CD4-positive, alpha-beta T cell (primary cell): ENCODE measurements at regions not wholly inside any gene's neighbourhood (a gene's known extent, or its start where the extent isn't known, plus 50 kb on each side); places are given as distances from the start of the nearest gene placed in this dataset.

Experiments used
- ATAC-seq: fragments of 200-7000 bp; cut with Tn5 transposase; one replicate; pipeline ENCODE4 v1.10.0; 2022; ENCODE audit warnings: mild to moderate bottlenecking; ENCODE audit not compliant: poor library complexity
- CTCF ChIA-PET: fragments of 350-600 bp; sonication (Branson Sonifier 250); formaldehyde crosslinking; loops from one replicate; lab custom pipeline; 2021; ENCODE audit warnings: antibody characterized with exemption, inconsistent platforms; lab: Charles Lee
- POLR2A ChIA-PET: fragments of 350-600 bp; sonication (Branson Sonifier 250); formaldehyde crosslinking; loops from one replicate; lab custom pipeline; 2021; ENCODE audit warnings: antibody characterized with exemption, inconsistent platforms; lab: Charles Lee
- DNase-seq, 14 experiments: peaks; one replicate each; pipeline ENCODE4 v3.0.0-alpha.2; 2013 to 2020; ENCODE audit warnings: mixed read lengths in 2 of 14
- H3K27ac ChIP-seq, 2 donors: one replicate each; pipeline versions ENCODE4 v1.5.1 to v1.7.0; 2013; ENCODE audit warnings: low read length in 2 of 2, low read depth in 1 of 2, mild to moderate bottlenecking in 1 of 2
- H3K27me3 ChIP-seq, 2 experiments: 1 replicate in 1 of 2; 2 replicates in 1 of 2; pipeline versions ENCODE4 v1.6.1 to v1.7.0; 2013; ENCODE audit warnings: low read length in 2 of 2, control low read depth in 1 of 2, mild to moderate bottlenecking in 1 of 2, moderate library complexity in 1 of 2; ENCODE audit not compliant: insufficient read depth in 2 of 2, control insufficient read depth in 1 of 2
- H3K36me3 ChIP-seq: one replicate; pipeline ENCODE4 v1.6.1; 2013; ENCODE audit warnings: low read length, control low read depth; ENCODE audit not compliant: insufficient read depth
- H3K4me1 ChIP-seq: one replicate; pipeline ENCODE4 v1.6.1; 2013; ENCODE audit warnings: low read length, control low read depth; ENCODE audit not compliant: insufficient read depth
- H3K4me3 ChIP-seq: one replicate; pipeline ENCODE4 v1.5.1; 2013; ENCODE audit warnings: mild to moderate bottlenecking, low read length, moderate library complexity
- H3K9me3 ChIP-seq, 2 experiments: 1 replicate in 1 of 2; 2 replicates in 1 of 2; pipeline versions ENCODE4 v1.6.1 to v1.7.0; 2013; ENCODE audit warnings: low read length in 2 of 2, mild to moderate bottlenecking in 2 of 2, control low read depth in 1 of 2, moderate library complexity in 1 of 2; ENCODE audit not compliant: control insufficient read depth in 1 of 2, insufficient read depth in 1 of 2
- H3K27ac Mint-ChIP-seq: one replicate; pipeline ENCODE4 v1.8.0; 2020; ENCODE audit warnings: mixed read lengths
- H3K27me3 Mint-ChIP-seq: one replicate; pipeline ENCODE4 v1.8.0; 2021; ENCODE audit warnings: mixed read lengths
- H3K36me3 Mint-ChIP-seq: one replicate; pipeline ENCODE4 v1.8.0; 2021; ENCODE audit warnings: low read depth, mixed read lengths
- H3K4me1 Mint-ChIP-seq: one replicate; pipeline ENCODE4 v1.8.0; 2021; ENCODE audit warnings: low read depth, mixed read lengths
- H3K4me3 Mint-ChIP-seq: one replicate; pipeline ENCODE4 v1.8.0; 2020; ENCODE audit warnings: mild to moderate bottlenecking, mixed read lengths
- H3K9me3 Mint-ChIP-seq: one replicate; pipeline ENCODE4 v1.8.0; 2020; ENCODE audit warnings: mixed read lengths
- CTCF ChIP-seq: fragments of 200-600 bp; IDR thresholded peaks from one replicate; pipeline ENCODE4 v1.8.0; 2022; ENCODE audit warnings: antibody characterized with exemption, mild to moderate bottlenecking
- intact Hi-C, 2 experiments: fragments of 100-400 bp; cut with DNase I in 1 of 2; cut with micrococcal nuclease in 1 of 2; formaldehyde crosslinking; loops; one replicate each; pipeline versions ENCODE4 v1.15.1 to v1.9.0; 2023 to 2025; cut with DNase I, micrococcal nuclease

GRCh38 chr12:107543416-107543815 is 142.2 kb upstream of the PWP1 start:
- Histone ChIP-seq H3K4me1 (no peaks in the 10 kb centered on the region), H3K9me3 (no peaks in the 10 kb centered on the region), H3K27me3 (no peaks in the 10 kb centered on the region), H3K27ac (no peak overlapping the region), H3K36me3 (no peaks in the 10 kb centered on the region), H3K4me3 (no peak overlapping the region)
- H3K36me3 Mint-ChIP-seq, result peaks cover 39% of the 10 kb centered on the region
- CTCF ChIA-PET, result no interaction called here
- POLR2A ChIA-PET, result no interaction called here
- intact Hi-C loops, result no loop called here
- H3K27ac Mint-ChIP-seq, result no peak overlapping the region
- H3K27me3 Mint-ChIP-seq, result no peaks in the 10 kb centered on the region
- no peak overlapping the region for H3K4me3 Mint-ChIP-seq
- H3K4me1 Mint-ChIP-seq, result peaks cover 22% of the 10 kb centered on the region
- ATAC-seq (no peak), DNase-seq (no peak)
- TF ChIP-seq CTCF, result no peak
- no peaks in the 10 kb centered on the region for H3K9me3 Mint-ChIP-seq

GRCh38 chr12:107543841-107544240 is 141.8 kb upstream of the PWP1 start:
- Histone ChIP-seq H3K27ac (no peak overlapping the region), H3K4me3 (no peak overlapping the region), H3K4me1 (no peaks in the 10 kb centered on the region), H3K36me3 (no peaks in the 10 kb centered on the region), H3K9me3 (no peaks in the 10 kb centered on the region), H3K27me3 (no peaks in the 10 kb centered on the region)
- CTCF ChIA-PET, result no interaction called here
- DNase-seq, result no peak
- POLR2A ChIA-PET, result no interaction called here
- Mint-ChIP-seq H3K4me1 (peaks cover 22% of the 10 kb centered on the region), H3K9me3 (no peaks in the 10 kb centered on the region), H3K27me3 (no peaks in the 10 kb centered on the region), H3K36me3 (peaks cover 41% of the 10 kb centered on the region), H3K4me3 (no peak overlapping the region), H3K27ac (no peak overlapping the region)
- no peak for TF ChIP-seq CTCF
- intact Hi-C loops, result no loop called here
- ATAC-seq, result no peak

DNA sequence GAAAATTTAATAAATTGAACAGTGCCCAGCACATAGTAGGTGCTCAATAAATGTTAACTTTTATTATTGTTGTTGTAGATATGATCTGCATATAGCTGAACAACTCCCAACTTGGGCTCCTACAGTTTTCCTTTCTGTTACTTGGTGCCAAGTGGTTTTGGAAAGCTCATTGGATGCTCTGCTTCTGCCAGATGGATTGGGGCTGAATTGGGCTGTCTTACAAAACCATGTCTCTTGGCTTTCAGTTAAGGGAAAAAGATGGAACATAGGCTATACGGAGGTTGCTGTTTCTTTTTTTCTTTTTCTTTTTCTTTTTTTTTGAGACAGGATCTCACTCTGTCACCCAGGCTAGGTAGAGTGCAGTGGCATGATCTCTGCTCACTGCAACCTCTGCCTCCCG is 140.7 kb upstream of the PWP1 start:
- H3K27ac ChIP-seq, result no peak overlapping the region
- Mint-ChIP-seq H3K4me3 (no peak overlapping the region), H3K27ac (no peak overlapping the region), H3K27me3 (no peaks in the 10 kb centered on the region), H3K36me3 (peaks cover 52% of the 10 kb centered on the region), H3K4me1 (peaks cover 12% of the 10 kb centered on the region), H3K9me3 (no peaks in the 10 kb centered on the region)
- H3K27me3 ChIP-seq, result no peaks in the 10 kb centered on the region
- no peak for TF ChIP-seq CTCF
- DNase-seq (no peak), ATAC-seq (no peak)
- no peak overlapping the region for H3K4me3 ChIP-seq
- H3K9me3 ChIP-seq, result no peaks in the 10 kb centered on the region
- H3K36me3 ChIP-seq, result no peaks in the 10 kb centered on the region
- POLR2A ChIA-PET, result no interaction called here
- intact Hi-C loops, result no loop called here
- CTCF ChIA-PET, result no interaction called here
- no peaks in the 10 kb centered on the region for H3K4me1 ChIP-seq
